Central memory CD8-positive, alpha-beta T cell (primary cell): ENCODE measurements at regions not wholly inside any gene's neighbourhood (a gene's known extent, or its start where the extent isn't known, plus 50 kb on each side); places are given as distances from the start of the nearest gene placed in this dataset.

Experiments
- ATAC-seq: fragments of 150-1000 bp; cut with Tn5 transposase; replicated peaks from 2 replicates; pipeline ENCODE4 v1.10.0; 2022; ENCODE audit warnings: mild to moderate bottlenecking, moderate FRiP score, moderate number of reproducible peaks; ENCODE audit not compliant: poor library complexity, severe bottlenecking; ENCODE audit errors: extremely low read depth
- DNase-seq, 2 donors: peaks; one replicate each; pipeline ENCODE4 v3.0.0; 2021; ENCODE audit warnings: low spot score in 2 of 2
- H3K27ac Mint-ChIP-seq: one replicate; pipeline ENCODE4 v1.8.0; 2022; ENCODE audit warnings: low read depth, mild to moderate bottlenecking, moderate library complexity, mixed read lengths
- H3K27me3 Mint-ChIP-seq: one replicate; pipeline ENCODE4 v1.8.0; 2022; ENCODE audit warnings: mixed read lengths
- H3K36me3 Mint-ChIP-seq: one replicate; pipeline ENCODE4 v1.8.0; 2022; ENCODE audit warnings: mild to moderate bottlenecking, moderate library complexity, mixed read lengths; ENCODE audit not compliant: insufficient read depth
- H3K4me1 Mint-ChIP-seq: one replicate; pipeline ENCODE4 v1.8.0; 2022; ENCODE audit warnings: mixed read lengths
- H3K4me3 Mint-ChIP-seq: one replicate; pipeline ENCODE4 v1.8.0; 2022; ENCODE audit warnings: mild to moderate bottlenecking, moderate library complexity, mixed read lengths
- H3K9me3 Mint-ChIP-seq: one replicate; pipeline ENCODE4 v1.8.0; 2022; ENCODE audit warnings: mixed read lengths

DNA sequence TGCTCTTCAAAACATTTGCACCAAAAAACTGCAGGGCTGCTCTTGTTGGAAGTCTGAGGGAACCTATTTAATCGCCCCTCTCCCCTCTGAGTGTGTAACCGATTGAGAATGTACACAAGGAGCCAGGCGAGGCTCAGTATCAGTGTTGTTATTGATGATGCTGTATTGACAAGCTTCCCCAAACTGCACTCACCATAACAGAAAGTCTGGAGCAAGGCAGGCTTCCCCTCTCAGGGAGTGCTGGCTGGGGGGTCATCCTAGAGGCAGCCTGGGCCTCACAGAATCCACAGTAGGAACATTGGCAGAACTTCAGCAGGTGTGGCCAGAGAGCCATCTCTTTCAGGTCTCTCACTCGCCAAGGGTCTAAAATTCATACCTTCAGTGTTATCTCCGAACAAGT, 58.1 kb upstream of the TUNAR start:
- ATAC-seq, result no peak
- DNase-seq, result no peak
- no peak overlapping the region for H3K27ac Mint-ChIP-seq
- no peak overlapping the region for H3K4me3 Mint-ChIP-seq
- no peaks in the 10 kb centered on the region for H3K9me3 Mint-ChIP-seq
- H3K27me3 Mint-ChIP-seq, result peaks cover 89% of the 10 kb centered on the region
- H3K4me1 Mint-ChIP-seq, result no peaks in the 10 kb centered on the region
- peaks cover 1% of the 10 kb centered on the region for H3K36me3 Mint-ChIP-seq

DNA sequence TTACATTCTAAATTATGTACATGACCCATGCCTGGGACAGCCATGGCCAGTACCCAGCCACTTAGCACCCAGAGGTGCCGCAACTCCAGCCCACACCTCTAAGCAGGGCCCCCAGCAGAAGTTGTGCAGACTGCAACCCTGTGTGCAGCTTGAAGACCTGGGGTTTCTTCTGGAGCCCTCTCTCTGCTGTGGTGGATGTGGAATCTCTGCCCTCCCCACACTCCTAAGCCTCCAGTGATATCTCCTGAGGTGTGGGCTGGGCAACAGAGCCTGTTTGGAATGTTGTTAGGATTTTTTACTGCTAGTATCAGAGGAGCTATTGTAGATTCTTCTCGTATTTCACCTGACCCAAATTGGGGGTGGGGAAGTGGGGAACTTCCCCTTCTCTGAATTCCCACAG, 59.4 kb upstream of the TUNAR start:
- H3K9me3 Mint-ChIP-seq, result no peaks in the 10 kb centered on the region
- no peak overlapping the region for H3K4me3 Mint-ChIP-seq
- peaks cover 79% of the 10 kb centered on the region for H3K27me3 Mint-ChIP-seq
- no peak overlapping the region for H3K27ac Mint-ChIP-seq
- no peak for ATAC-seq
- H3K4me1 Mint-ChIP-seq, result no peaks in the 10 kb centered on the region
- DNase-seq, result no peak
- H3K36me3 Mint-ChIP-seq, result peaks cover 1% of the 10 kb centered on the region

GRCh38 chr14:95816539-95816938, 60.1 kb upstream of the TUNAR start:
- Mint-ChIP-seq H3K4me1 (no peaks in the 10 kb centered on the region), H3K27ac (no peak overlapping the region), H3K9me3 (no peaks in the 10 kb centered on the region), H3K4me3 (no peak overlapping the region), H3K36me3 (peaks cover 1% of the 10 kb centered on the region), H3K27me3 (peaks cover 79% of the 10 kb centered on the region)
- ATAC-seq, result no peak
- DNase-seq, result no peak

GRCh38 chr14:95815226-95815690, 61.4 kb upstream of the TUNAR start:
- no peak overlapping the region for H3K4me3 Mint-ChIP-seq
- no peak overlapping the region for H3K27ac Mint-ChIP-seq
- DNase-seq (no peak), ATAC-seq (no peak)
- no peaks in the 10 kb centered on the region for H3K4me1 Mint-ChIP-seq
- H3K27me3 Mint-ChIP-seq, result peaks cover 79% of the 10 kb centered on the region
- H3K9me3 Mint-ChIP-seq, result no peaks in the 10 kb centered on the region
- H3K36me3 Mint-ChIP-seq, result no peaks in the 10 kb centered on the region

DNA sequence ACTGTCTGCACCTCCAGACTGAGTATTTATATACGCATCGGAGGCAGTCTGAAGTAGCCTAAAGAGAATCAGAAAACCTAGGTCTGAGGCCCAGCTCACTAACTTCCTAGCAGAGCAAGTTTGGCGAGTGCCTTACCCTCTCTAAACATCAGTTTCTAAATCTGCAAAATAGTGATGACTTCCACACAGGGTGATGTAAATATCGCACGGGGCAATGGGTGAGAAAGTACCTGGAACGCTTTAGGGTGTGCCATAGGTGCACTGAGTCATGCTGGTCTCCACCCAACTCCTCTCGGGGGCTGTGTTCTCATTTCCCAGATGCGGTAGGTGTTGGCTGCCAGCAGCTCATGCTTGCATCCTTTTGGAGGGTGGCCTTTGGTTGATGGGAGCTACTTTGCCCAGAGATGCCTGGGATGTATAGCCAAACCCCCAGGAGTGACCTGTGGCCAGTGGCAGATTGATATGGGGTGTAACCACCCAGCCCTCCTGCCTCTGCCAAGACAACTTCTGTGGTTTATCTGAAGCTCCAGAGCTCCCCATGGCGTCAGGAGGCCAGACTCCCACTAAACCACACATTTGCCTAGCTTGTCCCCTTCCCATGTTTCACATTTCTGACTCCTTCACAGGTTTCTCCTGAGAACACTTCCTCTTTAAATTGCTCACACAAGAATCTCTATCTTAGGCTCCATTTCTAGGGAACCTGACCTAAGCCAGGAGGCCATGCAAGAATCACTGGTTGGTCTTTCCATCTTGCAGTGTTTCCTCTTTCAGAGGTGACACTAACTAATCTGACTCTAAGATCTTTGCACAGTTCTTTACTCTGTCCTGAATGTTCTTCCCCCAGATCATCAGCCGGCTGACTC, 62.0 kb upstream of the TUNAR start:
- no peak for ATAC-seq
- Mint-ChIP-seq H3K27me3 (peaks cover 79% of the 10 kb centered on the region), H3K27ac (no peak overlapping the region), H3K4me1 (no peaks in the 10 kb centered on the region), H3K4me3 (no peak overlapping the region), H3K9me3 (no peaks in the 10 kb centered on the region), H3K36me3 (no peaks in the 10 kb centered on the region)
- DNase-seq, result no peak

GRCh38 chr14:95811813-95812212, 64.8 kb upstream of the TUNAR start:
- Mint-ChIP-seq H3K27me3 (peaks cover 64% of the 10 kb centered on the region), H3K4me1 (no peaks in the 10 kb centered on the region), H3K9me3 (peaks cover 8% of the 10 kb centered on the region), H3K36me3 (no peaks in the 10 kb centered on the region), H3K4me3 (no peak overlapping the region), H3K27ac (no peak overlapping the region)
- DNase-seq (no peak), ATAC-seq (no peak)

GRCh38 chr14:95808371-95808770, 68.3 kb upstream of the TUNAR start:
- peaks cover 1% of the 10 kb centered on the region for H3K36me3 Mint-ChIP-seq
- peaks cover 40% of the 10 kb centered on the region for H3K27me3 Mint-ChIP-seq
- H3K4me3 Mint-ChIP-seq, result no peak overlapping the region
- ATAC-seq (no peak), DNase-seq (no peak)
- no peak overlapping the region for H3K27ac Mint-ChIP-seq
- H3K4me1 Mint-ChIP-seq, result no peaks in the 10 kb centered on the region
- peaks cover 19% of the 10 kb centered on the region for H3K9me3 Mint-ChIP-seq

GRCh38 chr14:95796788-95797187, 79.8 kb upstream of the TUNAR start:
- no peak overlapping the region for H3K4me3 Mint-ChIP-seq
- no peak overlapping the region for H3K27ac Mint-ChIP-seq
- H3K27me3 Mint-ChIP-seq, result peaks cover 46% of the 10 kb centered on the region
- peaks cover 6% of the 10 kb centered on the region for H3K9me3 Mint-ChIP-seq
- no peaks in the 10 kb centered on the region for H3K36me3 Mint-ChIP-seq
- DNase-seq (no peak), ATAC-seq (no peak)
- no peaks in the 10 kb centered on the region for H3K4me1 Mint-ChIP-seq

DNA sequence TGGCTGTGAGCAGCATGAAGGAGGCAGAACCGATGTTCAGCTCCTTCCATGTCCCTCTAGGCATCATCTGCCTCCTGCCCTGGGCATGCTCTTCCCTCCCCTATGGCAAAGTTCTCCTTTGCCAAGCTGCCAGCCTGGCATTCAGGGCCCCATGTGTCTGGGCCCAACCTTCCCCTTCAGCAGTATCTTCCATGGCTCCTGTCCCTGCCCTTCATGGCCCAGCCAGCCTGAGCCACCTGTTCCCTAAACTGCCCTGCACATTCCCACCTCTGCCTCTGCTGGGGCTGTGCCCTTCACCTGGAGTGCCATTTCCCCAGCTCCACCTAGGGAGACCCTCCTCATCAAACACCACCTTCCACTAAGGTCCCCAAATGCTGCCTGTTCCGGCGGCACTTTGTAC, 74.0 kb upstream of the TCL1A start:
- Mint-ChIP-seq H3K27ac (no peak overlapping the region), H3K4me1 (no peaks in the 10 kb centered on the region), H3K4me3 (no peak overlapping the region), H3K9me3 (no peaks in the 10 kb centered on the region), H3K27me3 (peaks cover 69% of the 10 kb centered on the region), H3K36me3 (no peaks in the 10 kb centered on the region)
- DNase-seq (no peak), ATAC-seq (no peak)

DNA sequence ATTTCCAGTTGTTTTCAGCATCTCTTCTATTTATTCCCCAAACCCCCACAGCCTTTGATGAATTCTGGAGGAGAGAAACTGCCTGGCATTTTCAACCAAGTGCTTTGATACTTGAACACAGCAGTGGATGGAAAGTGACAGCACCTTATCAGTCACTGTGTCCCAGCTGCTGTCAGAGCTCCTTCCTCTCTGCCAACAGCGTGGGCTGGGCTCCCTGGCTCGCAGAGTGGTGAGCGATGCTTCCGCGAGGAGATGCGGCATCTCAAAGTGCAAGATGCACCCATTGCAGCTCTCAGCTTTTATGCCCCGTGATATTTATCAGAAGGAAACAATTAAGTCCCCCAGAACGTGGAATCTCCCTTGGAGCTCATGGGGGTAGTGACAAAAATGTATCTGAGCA, 72.6 kb upstream of the TCL1A start:
- no peak overlapping the region for H3K27ac Mint-ChIP-seq
- H3K36me3 Mint-ChIP-seq, result no peaks in the 10 kb centered on the region
- DNase-seq (no peak), ATAC-seq (no peak)
- peaks cover 62% of the 10 kb centered on the region for H3K27me3 Mint-ChIP-seq
- no peaks in the 10 kb centered on the region for H3K9me3 Mint-ChIP-seq
- H3K4me3 Mint-ChIP-seq, result no peak overlapping the region
- no peaks in the 10 kb centered on the region for H3K4me1 Mint-ChIP-seq

DNA sequence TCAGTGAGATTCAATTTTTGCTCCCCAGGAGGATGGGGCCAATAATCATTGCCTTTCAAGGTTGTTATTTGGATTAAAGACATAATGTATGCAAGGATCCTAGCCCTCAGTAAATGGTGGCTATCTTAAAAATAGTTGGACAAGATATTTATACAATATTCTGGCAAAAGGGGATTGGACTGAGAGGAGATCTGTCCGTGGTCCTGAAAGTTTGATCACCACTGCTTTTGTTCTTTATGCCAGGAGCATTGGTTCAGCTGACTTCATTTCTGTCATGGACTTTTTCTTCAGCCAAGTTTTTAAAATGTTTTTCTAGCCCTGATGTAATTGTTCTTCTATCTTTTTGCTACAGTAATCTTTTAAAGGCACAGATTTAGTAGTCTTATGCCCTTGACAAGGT, 70.2 kb upstream of the TCL1A start:
- no peak for DNase-seq
- H3K4me1 Mint-ChIP-seq, result no peaks in the 10 kb centered on the region

GRCh38 chr14:95776798-95777534, 63.0 kb upstream of the TCL1A start:
- Mint-ChIP-seq H3K4me3 (no peak overlapping the region), H3K4me1 (no peaks in the 10 kb centered on the region), H3K36me3 (no peaks in the 10 kb centered on the region), H3K9me3 (no peaks in the 10 kb centered on the region), H3K27ac (no peak overlapping the region), H3K27me3 (peaks cover 39% of the 10 kb centered on the region)
- ATAC-seq (no peak), DNase-seq (no peak)

More for the DNA sequence above, 70.2 kb upstream of the TCL1A start:
- Mint-ChIP-seq H3K27ac (no peak overlapping the region), H3K9me3 (no peaks in the 10 kb centered on the region), H3K36me3 (no peaks in the 10 kb centered on the region), H3K4me3 (no peak overlapping the region), H3K27me3 (peaks cover 44% of the 10 kb centered on the region)
- ATAC-seq, result no peak
